ENCODE measurements at regions not wholly inside any gene's neighbourhood (a gene's known extent, or its start where the extent isn't known, plus 50 kb on each side); places are given as distances from the start of the nearest gene placed in this dataset.
A peak's percentile ranks its signal among the peaks of the same experiment; 100 is the strongest.
"Not testable (repeated sequence)": the region's sequence is repeated elsewhere in the genome, so short reads cannot be mapped to it uniquely, and the experiment has no call there.

DNA sequence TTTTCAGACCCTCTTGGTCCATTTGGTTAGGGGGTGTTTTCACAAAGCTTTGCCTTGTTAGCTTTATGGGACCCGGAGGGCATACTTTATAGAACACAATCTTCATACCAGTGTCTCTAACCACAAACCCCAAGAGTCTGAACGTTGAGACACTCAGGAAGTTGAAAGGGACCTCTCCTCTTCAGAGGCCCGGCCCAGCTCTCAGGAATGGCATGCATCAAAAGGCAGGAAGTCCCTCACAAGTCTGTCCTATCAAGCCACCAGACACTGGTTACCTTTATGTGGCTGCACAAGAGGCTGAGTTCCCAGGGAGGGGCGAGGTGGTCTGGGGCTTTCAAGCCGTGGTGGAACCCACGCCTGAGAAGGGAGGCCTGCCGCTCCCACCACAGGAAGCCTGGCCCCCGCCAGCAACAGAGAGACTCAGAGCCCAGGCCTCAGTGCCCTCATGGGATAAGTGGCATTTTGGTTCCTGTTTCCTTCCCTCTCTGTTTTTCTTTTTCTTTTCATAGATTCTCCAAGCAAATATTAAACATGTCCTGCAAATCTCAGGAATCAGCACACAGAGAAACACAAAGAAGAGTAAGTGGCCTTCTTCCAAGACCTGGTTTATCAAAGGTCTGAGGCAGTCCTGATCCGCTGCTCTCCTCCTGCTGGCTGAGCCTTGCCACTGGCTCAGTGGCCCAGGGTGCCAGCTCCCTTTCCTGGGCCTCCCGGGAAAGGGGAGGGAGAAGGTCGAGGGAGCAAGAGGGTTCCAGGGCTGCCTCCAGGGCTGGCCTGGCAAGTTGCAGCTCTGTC is 50.6 kb upstream of the SMURF2 start:
- H3K9me3 Mint-ChIP-seq; H3K36me3 Mint-ChIP-seq (ENCODE audit: insufficient read depth); DNase-seq; H3K27me3 Mint-ChIP-seq (ENCODE audit: low read depth): not testable (repeated sequence)
- ATAC-seq: peak; percentile 49 to 62
- Mint-ChIP-seq H3K4me3 (peak overlapping the region; percentile 76), H3K4me1 (ENCODE audit: low read depth) (peaks cover 59% of the 10 kb centered on the region)

Data from activated T-cell treated with anti-CD3 and anti-CD28 coated beads, Interleukin-2, amount 50 U/mL, for 4 hours (primary cell).